Suprapubic skin (tissue), 4 donors: ENCODE measurements at regions not wholly inside any gene's neighbourhood (a gene's known extent, or its start where the extent isn't known, plus 50 kb on each side); places are given as distances from the start of the nearest gene placed in this dataset.

Experiments
- CTCF ChIP-seq, 2 donors: fragments of 200-600 bp in 1 of 2; fragments of 450-650 bp in 1 of 2; sonication (generic) in 1 of 2; IDR thresholded peaks; one replicate each; pipeline ENCODE4 v1.5.1; 2016 to 2019; ENCODE audit warnings: antibody characterized with exemption in 2 of 2, mild to moderate bottlenecking in 1 of 2, moderate library complexity in 1 of 2
- POLR2A ChIP-seq, 2 donors: fragments of 450-650 bp; IDR thresholded peaks; one replicate each; pipeline ENCODE4 v1.6.1; 2017; ENCODE audit warnings: antibody characterized with exemption in 2 of 2, mild to moderate bottlenecking in 2 of 2, moderate library complexity in 2 of 2
- POLR2AphosphoS5 ChIP-seq, 3 donors: sonication (generic); formaldehyde crosslinking; IDR thresholded peaks; one replicate each; pipeline ENCODE4 v1.6.1; 2017; ENCODE audit warnings: antibody characterized with exemption in 3 of 3

- TF ChIP-seq CTCF (IDR thresholded peaks at IDR 0.05) (no peak), POLR2AphosphoS5 (IDR thresholded peaks at IDR 0.05) (no peak), POLR2A (IDR thresholded peaks at IDR 0.05) (no peak)
Measured at GRCh38 chr6:15129887-15130286, 116.0 kb upstream of the JARID2 start.
